ENCODE measurements at regions not wholly inside any gene's neighbourhood (a gene's known extent, or its start where the extent isn't known, plus 50 kb on each side); places are given as distances from the start of the nearest gene placed in this dataset.

DNA sequence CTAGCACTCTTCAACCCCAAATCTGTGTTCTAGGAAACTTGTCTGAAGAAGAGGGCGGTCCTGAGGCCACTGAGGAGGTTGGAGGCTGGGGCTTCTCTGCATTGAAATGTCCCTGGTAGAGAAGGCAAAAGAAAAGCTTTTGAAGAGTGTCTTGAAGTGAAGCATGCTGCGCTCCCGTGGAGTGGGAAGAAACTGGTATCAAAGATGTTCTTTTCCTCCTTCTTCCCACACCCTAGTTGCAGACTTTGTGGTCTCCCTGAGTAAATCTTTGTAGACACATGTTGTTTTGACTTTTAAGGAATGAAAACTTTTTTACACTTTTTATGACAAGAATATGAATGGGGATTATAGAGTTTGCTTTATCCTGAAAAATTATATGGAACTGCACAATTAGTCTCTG, 59.0 kb upstream of the ANP32D start:
- TF ChIP-seq, protein P1, sequence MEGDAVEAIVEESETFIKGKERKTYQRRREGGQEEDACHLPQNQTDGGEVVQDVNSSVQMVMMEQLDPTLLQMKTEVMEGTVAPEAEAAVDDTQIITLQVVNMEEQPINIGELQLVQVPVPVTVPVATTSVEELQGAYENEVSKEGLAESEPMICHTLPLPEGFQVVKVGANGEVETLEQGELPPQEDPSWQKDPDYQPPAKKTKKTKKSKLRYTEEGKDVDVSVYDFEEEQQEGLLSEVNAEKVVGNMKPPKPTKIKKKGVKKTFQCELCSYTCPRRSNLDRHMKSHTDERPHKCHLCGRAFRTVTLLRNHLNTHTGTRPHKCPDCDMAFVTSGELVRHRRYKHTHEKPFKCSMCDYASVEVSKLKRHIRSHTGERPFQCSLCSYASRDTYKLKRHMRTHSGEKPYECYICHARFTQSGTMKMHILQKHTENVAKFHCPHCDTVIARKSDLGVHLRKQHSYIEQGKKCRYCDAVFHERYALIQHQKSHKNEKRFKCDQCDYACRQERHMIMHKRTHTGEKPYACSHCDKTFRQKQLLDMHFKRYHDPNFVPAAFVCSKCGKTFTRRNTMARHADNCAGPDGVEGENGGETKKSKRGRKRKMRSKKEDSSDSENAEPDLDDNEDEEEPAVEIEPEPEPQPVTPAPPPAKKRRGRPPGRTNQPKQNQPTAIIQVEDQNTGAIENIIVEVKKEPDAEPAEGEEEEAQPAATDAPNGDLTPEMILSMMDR (IDR thresholded peaks at IDR 0.05; ENCODE audit: insufficient read depth, low read depth, low read length): no peak
- TF ChIP-seq EZH2 (IDR thresholded peaks at IDR 0.05; ENCODE audit: insufficient read depth, low read length): no peak
